HG03139 (cell line): ENCODE measurements at regions not wholly inside any gene's neighbourhood (a gene's known extent, or its start where the extent isn't known, plus 50 kb on each side); places are given as distances from the start of the nearest gene placed in this dataset.
"Not testable (repeated sequence)": the region's sequence is repeated elsewhere in the genome, so short reads cannot be mapped to it uniquely, and the experiment has no call there.

Source experiments
- ATAC-seq: cut with Tn5 transposase; IDR thresholded peaks from one replicate; pipeline ENCODE4 v1.9.1; 2021; ENCODE audit not compliant: unreplicated experiment

GRCh38 chr4:78691334-78691754 is 84.8 kb upstream of the BMP2K start:
- no peak for ATAC-seq

- ATAC-seq: no peak
Observed at GRCh38 chr4:78691971-78692821, 84.0 kb upstream of the BMP2K start.

GRCh38 chr4:78692822-78693170 is 83.4 kb upstream of the BMP2K start:
- no peak for ATAC-seq

GRCh38 chr4:78693777-78694456 is 82.2 kb upstream of the BMP2K start:
- ATAC-seq: no peak

GRCh38 chr4:78694457-78694787 is 81.7 kb upstream of the BMP2K start:
- no peak for ATAC-seq

GRCh38 chr4:78695910-78696309 is 80.2 kb upstream of the BMP2K start:
- ATAC-seq: no peak

- ATAC-seq: no peak
Observed at GRCh38 chr4:78703079-78703478, 73.1 kb upstream of the BMP2K start.

GRCh38 chr4:78704317-78704716 is 71.8 kb upstream of the BMP2K start:
- ATAC-seq: no peak

- ATAC-seq: no peak
Observed at GRCh38 chr4:78704981-78705683, 71.0 kb upstream of the BMP2K start.

- no peak for ATAC-seq
Observed at GRCh38 chr4:78706302-78706701, 69.8 kb upstream of the BMP2K start.

- ATAC-seq: no peak
Observed at GRCh38 chr4:78707268-78707667, 68.9 kb upstream of the BMP2K start.

GRCh38 chr4:78707793-78708192 is 68.4 kb upstream of the BMP2K start:
- ATAC-seq: no peak

- no peak for ATAC-seq
Observed at GRCh38 chr4:78710536-78710935, 65.6 kb upstream of the BMP2K start.

- no peak for ATAC-seq
Observed at GRCh38 chr4:78711676-78712075, 64.5 kb upstream of the BMP2K start.

GRCh38 chr4:78714598-78714997 is 61.6 kb upstream of the BMP2K start:
- not testable (repeated sequence) for ATAC-seq

- ATAC-seq: not testable (repeated sequence)
Observed at GRCh38 chr4:78715372-78715771, 60.8 kb upstream of the BMP2K start.

- ATAC-seq: not testable (repeated sequence)
Observed at GRCh38 chr4:78717712-78718111, 58.4 kb upstream of the BMP2K start.

- no peak for ATAC-seq
Observed at GRCh38 chr4:78720204-78720603, 55.9 kb upstream of the BMP2K start.

GRCh38 chr4:78720994-78721677 is 55.0 kb upstream of the BMP2K start:
- peak; percentile 81 for ATAC-seq

GRCh38 chr4:78721747-78722146 is 54.4 kb upstream of the BMP2K start:
- ATAC-seq: no peak

GRCh38 chr4:78722320-78722719 is 53.8 kb upstream of the BMP2K start:
- no peak for ATAC-seq
